ENCODE measurements at regions not wholly inside any gene's neighbourhood (a gene's known extent, or its start where the extent isn't known, plus 50 kb on each side); places are given as distances from the start of the nearest gene placed in this dataset.
"Not testable (repeated sequence)": the region's sequence is repeated elsewhere in the genome, so short reads cannot be mapped to it uniquely, and the experiment has no call there.

DNA sequence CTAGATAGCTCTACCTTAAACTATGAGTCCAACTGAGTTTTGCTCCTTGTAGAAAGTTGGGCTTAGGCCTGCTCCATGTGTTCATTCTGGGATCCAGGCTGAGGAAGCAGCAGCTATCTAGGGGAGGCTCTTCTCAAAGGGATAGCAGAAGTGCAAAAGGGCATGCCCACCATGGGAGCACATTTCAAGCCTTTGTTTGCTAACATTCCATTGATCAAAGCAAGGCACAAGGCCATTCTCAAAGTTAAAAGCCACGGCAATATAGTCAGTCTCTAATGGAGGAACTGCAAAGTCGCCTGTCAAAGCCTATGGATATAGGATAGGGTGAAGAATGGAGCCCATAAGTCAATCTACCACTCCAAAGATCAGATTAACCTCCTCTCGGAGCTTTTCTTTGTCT, 488.1 kb upstream of the ARX start:
- no peak for DNase-seq

DNA sequence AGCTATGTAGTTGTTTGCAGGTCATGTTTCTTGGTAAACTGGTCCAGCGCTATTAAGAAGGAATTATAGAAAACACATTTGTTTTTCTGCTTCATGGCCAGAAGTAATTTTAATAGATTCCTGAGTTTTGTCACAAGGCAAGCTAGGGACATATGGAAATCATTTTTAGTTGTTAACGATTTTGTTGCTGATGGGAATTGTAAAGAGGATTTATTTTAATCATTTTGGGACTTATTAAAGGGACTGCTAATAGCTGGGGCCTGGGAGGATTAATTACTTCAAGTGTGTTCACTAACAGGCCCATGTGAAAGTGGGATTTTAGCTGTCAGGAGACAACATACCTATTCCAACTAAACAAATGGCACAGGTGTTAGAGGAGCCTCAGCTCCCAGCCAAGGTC, 492.0 kb upstream of the ARX start:
- no peak for DNase-seq

DNA sequence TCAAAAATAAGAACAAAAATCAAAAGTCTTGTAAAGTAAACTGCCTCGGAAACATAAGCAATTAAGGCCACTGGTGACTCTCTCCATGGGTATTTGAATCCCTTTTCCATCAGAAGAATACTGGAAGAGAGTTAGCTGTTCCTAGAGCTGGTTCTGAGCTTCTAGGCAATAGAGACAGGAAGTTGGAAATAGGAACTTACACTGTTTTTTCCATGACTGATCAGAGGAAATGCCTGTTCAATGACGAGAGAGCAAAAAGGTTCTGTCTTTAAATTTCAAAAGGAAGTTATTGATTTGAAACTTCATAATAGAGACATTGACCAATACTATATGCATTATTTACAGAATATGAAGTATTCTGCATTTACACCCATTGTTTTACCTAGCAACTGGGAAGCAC, 503.5 kb upstream of the ARX start:
- no peak for DNase-seq

- DNase-seq, result not testable (repeated sequence)
Observed at GRCh38 chrX:25522443-25523010, 506.8 kb upstream of the ARX start.

DNA sequence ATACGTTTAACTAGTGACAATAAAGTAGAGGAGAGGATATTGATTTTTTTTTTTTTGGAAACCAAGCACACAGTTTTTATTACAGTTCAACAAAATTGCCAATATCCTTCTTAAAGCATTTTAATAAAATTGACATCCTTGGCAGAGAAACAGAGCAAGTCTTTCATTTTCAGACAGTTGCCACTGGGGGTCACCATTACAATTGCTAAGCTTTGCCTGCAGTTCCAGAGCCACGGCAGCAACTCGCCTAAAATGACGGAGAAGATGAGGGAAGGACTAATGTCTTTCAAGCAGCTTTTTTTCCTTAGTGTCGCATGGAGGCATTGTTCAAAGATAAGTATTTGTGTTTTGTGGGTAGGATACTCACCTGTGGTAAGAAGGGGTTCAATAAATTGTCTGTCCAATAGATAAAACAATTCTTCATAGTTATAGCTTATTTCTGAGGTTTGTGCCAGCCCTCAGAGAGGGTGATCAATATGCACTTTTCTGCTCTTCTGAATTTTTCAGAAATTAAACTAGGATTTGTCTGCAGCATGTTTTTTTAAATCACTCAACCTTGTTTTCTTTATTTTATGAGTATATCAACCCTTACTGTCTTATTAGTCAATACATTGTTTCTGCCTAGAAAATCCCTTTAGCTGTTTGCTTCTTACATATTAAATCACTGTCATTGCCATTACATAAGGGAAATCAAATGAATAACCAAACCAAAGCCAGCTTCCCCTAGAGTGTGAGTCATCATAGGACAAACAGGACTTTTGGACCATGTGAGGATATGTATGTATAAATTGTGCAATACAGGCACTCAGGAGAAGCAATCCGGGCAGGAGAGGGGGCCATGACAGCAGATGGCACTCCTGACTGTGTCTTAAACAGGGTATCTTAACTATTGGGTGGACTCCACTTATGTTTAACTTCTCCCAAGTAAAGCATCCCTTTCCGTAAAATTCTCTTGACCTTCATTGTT, 508.1 kb upstream of the ARX start:
- peak; percentile 39 for DNase-seq

DNA sequence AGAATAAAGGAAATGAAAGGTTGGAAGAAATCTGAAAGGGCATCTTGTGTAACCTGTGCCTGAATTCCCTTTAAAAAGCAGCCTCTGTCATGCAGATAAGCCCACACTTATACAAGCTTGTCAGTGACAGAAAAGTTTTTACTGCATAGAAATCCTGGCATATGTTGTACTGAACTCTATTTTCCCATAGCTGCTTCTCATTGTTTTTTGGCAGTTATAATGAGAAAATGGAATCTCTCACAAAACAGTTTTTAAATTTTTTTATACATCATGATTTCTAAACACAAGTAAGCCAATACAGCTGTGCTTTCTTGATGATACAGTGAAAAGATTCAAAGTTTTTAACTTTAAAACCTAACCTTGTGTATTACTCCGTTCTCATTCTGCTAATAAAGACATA, 511.4 kb upstream of the ARX start:
- no peak for DNase-seq

DNA sequence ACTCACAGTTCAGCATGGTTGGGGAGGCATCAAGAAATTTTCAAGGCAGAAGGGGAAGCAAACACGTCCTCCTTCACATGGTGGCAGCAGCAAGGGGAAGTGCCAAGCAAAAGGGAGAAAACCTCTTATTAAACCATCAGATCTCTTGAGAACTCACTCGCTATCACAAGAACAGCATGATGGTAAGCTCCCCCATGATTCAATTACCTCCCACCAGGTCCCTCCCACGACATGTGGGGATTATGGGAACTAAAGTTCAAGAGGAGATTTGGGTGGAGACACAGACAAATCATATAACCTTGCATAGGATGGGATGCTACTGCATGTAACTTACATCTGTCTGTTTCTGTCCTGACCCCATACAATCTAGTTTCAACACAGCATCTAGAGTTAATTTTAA, 511.8 kb upstream of the ARX start:
- no peak for DNase-seq

DNA sequence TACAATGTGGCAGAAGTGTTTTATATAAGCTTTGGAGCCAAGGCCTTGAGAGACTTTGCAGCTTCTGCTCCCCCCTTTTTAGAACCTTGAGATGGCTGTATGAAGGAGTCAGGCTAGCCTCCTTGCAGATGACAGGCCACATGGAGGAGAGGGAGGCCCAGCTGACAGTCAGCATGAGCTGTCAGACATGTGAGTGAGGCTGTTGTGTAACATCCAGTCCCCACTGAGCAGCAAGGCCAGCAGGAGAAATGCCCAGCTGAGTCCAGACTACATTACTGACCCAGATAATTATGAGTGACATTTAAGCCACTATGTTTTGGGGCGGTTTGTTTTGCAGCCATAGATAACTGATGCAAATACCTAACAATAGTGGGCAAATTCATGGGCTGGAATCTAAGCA, 515.3 kb upstream of the ARX start:
- DNase-seq, result no peak

GRCh38 chrX:25534091-25534490, 518.3 kb upstream of the ARX start:
- no peak for DNase-seq

- DNase-seq, result no peak
Observed at GRCh38 chrX:25536307-25536970, 520.7 kb upstream of the ARX start.

GRCh38 chrX:25537699-25538098, 521.9 kb upstream of the ARX start:
- DNase-seq, result no peak

- peak; percentile 72 for DNase-seq
Observed at GRCh38 chrX:25544641-25545040, 528.9 kb upstream of the ARX start.

- DNase-seq, result peak; percentile 21
Observed at GRCh38 chrX:25548811-25549210, 533.0 kb upstream of the ARX start.

DNA sequence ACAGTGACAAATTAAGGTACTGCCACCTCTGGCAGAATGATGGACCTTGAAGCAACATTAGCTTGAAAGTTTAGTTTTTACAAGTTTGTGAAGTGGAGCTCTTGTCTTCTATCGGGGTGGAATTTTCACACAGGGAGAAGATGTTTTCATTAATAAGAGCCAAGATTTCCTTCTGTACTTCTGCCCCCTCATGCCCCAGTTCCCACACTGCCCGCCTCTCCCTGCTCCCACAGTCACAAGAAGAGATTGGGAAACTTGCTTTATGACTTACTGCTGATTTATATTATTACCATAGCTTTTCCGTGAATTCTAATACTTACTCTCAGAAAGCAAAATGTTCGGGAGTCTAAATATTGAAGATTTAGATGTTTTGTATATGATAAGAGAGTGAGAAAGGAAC, 539.8 kb upstream of the ARX start:
- DNase-seq, result no peak

DNA sequence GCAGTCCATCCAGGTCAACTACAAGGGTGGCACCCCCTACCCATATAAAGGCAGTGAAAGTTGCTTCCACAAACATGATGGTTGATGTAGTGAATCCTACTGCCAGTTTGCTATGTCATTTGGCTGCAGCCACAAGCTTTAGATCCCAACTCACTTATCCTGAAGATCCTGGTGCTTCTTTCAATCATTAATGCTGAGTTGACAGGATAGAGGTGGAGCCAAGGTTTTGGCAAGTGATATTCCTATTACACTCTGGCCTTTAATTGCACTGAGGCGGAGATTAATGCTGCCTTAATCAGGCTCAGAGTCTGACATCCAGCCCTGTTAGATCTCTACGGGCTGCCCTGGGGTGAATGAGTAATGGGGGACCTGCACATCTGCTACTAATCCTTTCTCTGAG, 542.4 kb upstream of the ARX start:
- no peak for DNase-seq

DNA sequence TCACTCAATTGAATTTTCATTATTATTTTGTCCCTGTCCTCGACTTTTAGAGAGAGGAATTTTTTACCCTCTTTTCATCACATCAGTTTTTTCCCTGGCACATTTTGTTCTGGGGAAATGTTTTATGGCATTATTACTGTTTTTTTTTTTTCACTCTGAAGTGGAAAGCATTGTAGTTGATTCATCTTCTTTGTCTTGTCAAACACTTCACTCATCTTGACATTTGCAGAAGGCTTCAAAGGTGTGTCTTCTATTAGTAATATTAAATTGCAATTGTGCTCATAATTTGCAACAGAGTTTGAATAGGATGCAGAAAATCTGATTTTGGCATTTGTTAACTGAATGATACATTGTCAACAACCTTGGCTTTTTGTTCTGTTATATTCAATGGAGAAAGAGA, 545.4 kb upstream of the ARX start:
- no peak for DNase-seq

DNA sequence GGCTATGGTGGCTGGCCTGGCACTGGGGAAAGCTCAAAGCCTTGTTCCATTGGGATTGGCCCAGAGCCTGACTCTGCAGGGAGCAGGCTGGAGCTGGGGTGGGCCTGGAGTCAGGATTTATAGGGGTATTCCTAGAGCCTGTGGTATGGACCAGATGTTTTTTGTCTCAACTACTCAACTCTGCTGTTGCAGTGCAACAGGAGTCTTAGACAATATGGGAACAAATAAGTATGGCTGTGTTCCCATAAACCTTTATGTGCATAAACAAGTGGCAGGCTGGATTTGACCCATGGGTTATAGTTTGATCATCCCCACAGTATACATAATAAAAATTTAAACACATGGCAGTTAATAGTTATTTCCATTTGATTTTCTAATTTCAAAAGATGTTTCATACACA, 557.9 kb upstream of the ARX start:
- DNase-seq, result no peak

DNA sequence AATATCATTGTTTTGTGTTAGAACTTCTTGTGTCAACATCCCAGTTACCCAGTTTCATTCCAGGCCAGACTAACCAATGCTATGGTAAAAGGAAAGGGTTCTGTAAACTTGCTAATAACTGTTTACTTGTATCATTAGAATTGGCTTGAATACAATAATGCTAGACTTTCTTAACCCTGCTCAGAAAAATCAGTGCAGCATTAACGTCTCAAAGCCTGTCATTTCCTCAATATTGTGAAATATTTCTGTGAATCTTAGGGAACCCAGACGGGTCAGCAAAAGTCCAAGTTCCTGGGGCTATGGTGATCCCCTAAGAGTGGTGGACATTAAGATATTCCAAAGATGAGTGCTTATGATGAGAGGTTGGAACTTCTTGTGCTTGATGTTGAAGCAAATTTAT, 541.2 kb upstream of the MAGEB18 start:
- no peak for DNase-seq

GRCh38 chrX:25597551-25597950, 540.6 kb upstream of the MAGEB18 start:
- peak; percentile 65 for DNase-seq

GRCh38 chrX:25599061-25599460, 539.1 kb upstream of the MAGEB18 start:
- DNase-seq, result peak; percentile 46

DNA sequence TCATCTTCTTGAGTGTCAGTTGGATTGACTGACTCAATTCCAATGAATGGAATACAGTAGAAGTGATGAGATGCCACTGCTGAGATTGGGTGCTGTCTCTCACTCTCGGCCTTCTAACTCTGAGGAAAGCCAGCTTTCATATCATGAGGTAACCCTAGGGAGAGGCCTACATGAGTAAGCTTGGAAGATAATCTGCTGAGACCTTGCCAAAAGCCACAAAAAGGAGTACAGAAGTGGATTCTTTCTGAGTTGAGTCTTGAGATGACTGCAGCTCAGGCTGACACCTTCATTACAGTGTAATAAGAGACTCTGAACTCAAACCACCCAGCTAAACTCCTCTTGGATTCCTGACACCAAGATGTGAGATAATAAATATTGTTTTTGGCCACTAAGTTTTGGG, 537.4 kb upstream of the MAGEB18 start:
- peak; percentile 62 for DNase-seq

- no peak for DNase-seq
Observed at GRCh38 chrX:25601323-25601722, 536.8 kb upstream of the MAGEB18 start.

GRCh38 chrX:25618248-25618647, 519.9 kb upstream of the MAGEB18 start:
- no peak for DNase-seq

DNA sequence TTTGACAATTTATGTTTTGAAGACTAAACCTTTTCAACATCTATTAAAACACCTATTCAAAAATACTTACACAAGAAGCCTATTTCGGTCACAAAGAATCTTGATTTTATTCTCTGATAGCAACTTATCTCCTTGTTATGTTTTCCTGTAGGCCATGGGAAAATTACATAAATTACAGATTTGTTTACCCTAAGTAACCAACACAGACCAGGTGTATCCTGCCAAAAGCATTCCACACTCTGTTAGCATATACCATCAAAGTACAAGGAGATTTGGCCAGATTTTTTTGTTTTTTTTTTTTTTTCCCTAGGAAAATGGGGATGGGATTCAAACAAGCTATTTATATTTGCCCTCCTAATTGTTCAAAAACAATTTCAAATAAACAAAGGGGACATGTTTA, 497.9 kb upstream of the MAGEB18 start:
- DNase-seq, result no peak

All from fibroblast of upper back skin (primary cell).